ENCODE measurements at regions not wholly inside any gene's neighbourhood (a gene's known extent, or its start where the extent isn't known, plus 50 kb on each side); places are given as distances from the start of the nearest gene placed in this dataset.
A peak's percentile ranks its signal among the peaks of the same experiment; 100 is the strongest.

GRCh38 chr7:17530741-17531421, 232.4 kb downstream of the AHR start:
- TF ChIP-seq CTCF (IDR thresholded peaks at IDR 0.05; ENCODE audit: low read depth, low read length) (peak; percentile 61), EZH2phosphoT487 (IDR thresholded peaks at IDR 0.05; ENCODE audit: low read depth) (no peak)
